ENCODE measurements at regions not wholly inside any gene's neighbourhood (a gene's known extent, or its start where the extent isn't known, plus 50 kb on each side); places are given as distances from the start of the nearest gene placed in this dataset.

DNA sequence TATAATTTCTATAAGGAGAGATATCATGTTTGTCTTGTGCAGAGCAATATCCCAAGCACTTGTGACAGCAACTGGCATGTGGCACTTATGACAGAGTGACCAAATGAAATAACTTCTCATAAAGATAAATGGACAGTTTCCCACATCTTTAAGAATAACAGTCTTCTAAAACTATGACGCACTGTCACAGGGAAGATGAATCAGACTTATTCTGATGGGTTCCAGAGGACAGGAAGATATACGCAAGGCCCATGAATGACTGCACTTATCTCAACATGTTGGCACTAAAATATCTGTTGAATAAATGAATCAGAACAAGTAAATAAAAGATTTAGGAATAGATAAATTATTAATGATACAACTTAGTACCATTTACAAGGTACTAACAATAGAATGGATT, 465.8 kb upstream of the SYT1 start:
- Histone ChIP-seq H3K36me3 (ENCODE audit: control insufficient read depth, insufficient read depth, low read length) (no peaks in the 10 kb centered on the region), H3K27ac (no peak overlapping the region), H3K27me3 (ENCODE audit: control insufficient read depth, insufficient read depth, low read length) (no peaks in the 10 kb centered on the region), H3K79me2 (no peaks in the 10 kb centered on the region), H3K4me1 (no peaks in the 10 kb centered on the region), H3K9me3 (ENCODE audit: control insufficient read depth, low read length) (no peaks in the 10 kb centered on the region), H3K4me3 (ENCODE audit: low read depth, low read length) (no peak overlapping the region), H3K4me2 (ENCODE audit: low read length) (no peak overlapping the region), H3K9ac (no peak overlapping the region), H2AFZ (no peak overlapping the region)
- TF ChIP-seq, protein P1, sequence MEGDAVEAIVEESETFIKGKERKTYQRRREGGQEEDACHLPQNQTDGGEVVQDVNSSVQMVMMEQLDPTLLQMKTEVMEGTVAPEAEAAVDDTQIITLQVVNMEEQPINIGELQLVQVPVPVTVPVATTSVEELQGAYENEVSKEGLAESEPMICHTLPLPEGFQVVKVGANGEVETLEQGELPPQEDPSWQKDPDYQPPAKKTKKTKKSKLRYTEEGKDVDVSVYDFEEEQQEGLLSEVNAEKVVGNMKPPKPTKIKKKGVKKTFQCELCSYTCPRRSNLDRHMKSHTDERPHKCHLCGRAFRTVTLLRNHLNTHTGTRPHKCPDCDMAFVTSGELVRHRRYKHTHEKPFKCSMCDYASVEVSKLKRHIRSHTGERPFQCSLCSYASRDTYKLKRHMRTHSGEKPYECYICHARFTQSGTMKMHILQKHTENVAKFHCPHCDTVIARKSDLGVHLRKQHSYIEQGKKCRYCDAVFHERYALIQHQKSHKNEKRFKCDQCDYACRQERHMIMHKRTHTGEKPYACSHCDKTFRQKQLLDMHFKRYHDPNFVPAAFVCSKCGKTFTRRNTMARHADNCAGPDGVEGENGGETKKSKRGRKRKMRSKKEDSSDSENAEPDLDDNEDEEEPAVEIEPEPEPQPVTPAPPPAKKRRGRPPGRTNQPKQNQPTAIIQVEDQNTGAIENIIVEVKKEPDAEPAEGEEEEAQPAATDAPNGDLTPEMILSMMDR (IDR thresholded peaks at IDR 0.05) = no peak

DNA sequence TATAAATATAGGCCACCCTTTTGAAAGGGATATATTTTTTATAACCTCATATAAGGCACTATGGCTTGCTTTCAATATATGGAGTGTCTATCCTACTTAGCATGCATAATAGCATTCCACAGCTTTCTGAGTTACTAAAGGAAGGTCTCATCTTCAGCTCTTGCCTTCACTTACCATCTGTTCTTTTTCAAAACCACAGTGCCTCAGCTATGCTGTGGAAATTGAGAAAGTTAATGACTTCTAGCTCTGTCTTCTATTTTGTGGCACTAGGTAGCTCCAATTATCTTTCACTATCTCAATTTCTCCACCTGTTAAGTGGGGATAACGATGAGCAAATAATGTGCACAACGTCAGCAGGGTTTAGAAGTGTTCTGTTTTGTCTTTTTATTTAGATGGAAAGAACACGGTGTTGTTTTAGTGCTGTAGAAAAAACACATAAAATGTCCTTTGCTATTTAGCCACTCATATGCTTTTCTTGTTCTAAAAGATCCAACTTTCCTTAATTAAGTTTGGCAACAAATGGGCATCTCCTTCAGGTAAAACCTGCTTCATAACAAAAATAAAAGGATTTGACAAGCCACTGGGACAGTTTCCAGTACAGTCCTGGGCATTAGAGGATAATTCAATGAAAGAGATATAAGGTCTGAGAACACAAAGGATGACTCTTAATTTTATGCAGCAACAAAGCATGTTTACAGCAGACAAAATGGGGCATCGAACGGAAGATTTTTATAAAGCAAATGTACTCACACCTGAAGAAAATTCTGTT, 462.0 kb upstream of the SYT1 start:
- H3K27ac ChIP-seq = no peak overlapping the region
- TF ChIP-seq, protein P1 (IDR thresholded peaks at IDR 0.05) = no peak
- H3K27me3 ChIP-seq (ENCODE audit: control insufficient read depth, insufficient read depth, low read length) = no peaks in the 10 kb centered on the region
- H2AFZ ChIP-seq = no peak overlapping the region
- H3K4me1 ChIP-seq = no peaks in the 10 kb centered on the region
- no peak overlapping the region for H3K9ac ChIP-seq
- H3K9me3 ChIP-seq (ENCODE audit: control insufficient read depth, low read length) = no peaks in the 10 kb centered on the region
- H3K79me2 ChIP-seq = no peaks in the 10 kb centered on the region
- no peak overlapping the region for H3K4me3 ChIP-seq (ENCODE audit: low read depth, low read length)
- no peak overlapping the region for H3K4me2 ChIP-seq (ENCODE audit: low read length)
- no peaks in the 10 kb centered on the region for H3K36me3 ChIP-seq (ENCODE audit: control insufficient read depth, insufficient read depth, low read length)

DNA sequence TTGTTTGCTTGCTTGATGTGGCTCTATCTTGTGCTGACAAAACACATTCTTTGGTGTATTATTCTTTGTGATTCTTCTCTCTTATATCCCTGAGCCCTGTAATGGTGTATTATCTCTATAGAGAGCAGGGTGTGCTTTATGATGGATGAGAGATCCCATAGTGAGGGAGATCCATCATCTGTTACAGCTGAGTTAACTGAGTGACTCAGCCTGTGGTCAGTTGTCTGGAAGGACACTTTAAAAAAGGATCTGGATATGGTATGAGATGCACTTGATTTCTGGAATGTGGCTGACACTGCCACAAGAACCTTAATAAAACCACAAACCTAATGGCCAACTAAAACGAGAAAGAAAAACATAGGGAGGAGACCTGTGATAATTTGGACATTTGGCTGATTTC, 461.4 kb upstream of the SYT1 start:
- Histone ChIP-seq H3K79me2 (no peaks in the 10 kb centered on the region), H3K4me3 (ENCODE audit: low read depth, low read length) (no peak overlapping the region), H3K4me2 (ENCODE audit: low read length) (no peak overlapping the region), H3K36me3 (ENCODE audit: control insufficient read depth, insufficient read depth, low read length) (no peaks in the 10 kb centered on the region), H3K27ac (no peak overlapping the region), H3K9ac (no peak overlapping the region), H2AFZ (no peak overlapping the region), H3K27me3 (ENCODE audit: control insufficient read depth, insufficient read depth, low read length) (no peaks in the 10 kb centered on the region), H3K4me1 (no peaks in the 10 kb centered on the region), H3K9me3 (ENCODE audit: control insufficient read depth, low read length) (no peaks in the 10 kb centered on the region)
- TF ChIP-seq, protein P1 (IDR thresholded peaks at IDR 0.05) = no peak

DNA sequence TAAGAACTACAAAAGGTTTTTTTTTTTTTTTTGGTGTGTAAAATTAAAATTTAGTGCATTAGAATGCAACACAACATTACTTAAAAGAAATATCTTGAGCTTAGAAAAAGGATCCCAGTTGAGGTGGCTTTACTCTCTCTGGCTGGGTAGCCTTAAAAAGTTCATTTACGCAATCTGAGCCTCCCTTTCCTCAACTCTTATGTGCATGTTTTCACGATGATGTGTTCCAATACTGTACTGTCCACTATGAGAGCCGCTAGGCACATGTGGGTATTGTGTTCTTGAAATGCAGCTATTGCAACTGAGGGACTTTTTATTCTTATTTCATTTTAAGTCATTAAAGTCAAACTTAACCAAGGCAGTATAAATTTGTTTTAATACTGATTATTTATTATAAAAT, 460.9 kb upstream of the SYT1 start:
- Histone ChIP-seq H2AFZ (no peak overlapping the region), H3K79me2 (no peaks in the 10 kb centered on the region)

More for the DNA sequence above, 460.9 kb upstream of the SYT1 start:
- Histone ChIP-seq H3K4me3 (ENCODE audit: low read depth, low read length) (no peak overlapping the region), H3K27me3 (ENCODE audit: control insufficient read depth, insufficient read depth, low read length) (no peaks in the 10 kb centered on the region), H3K4me2 (ENCODE audit: low read length) (no peak overlapping the region), H3K4me1 (no peaks in the 10 kb centered on the region), H3K27ac (no peak overlapping the region), H3K9ac (no peak overlapping the region), H3K9me3 (ENCODE audit: control insufficient read depth, low read length) (no peaks in the 10 kb centered on the region), H3K36me3 (ENCODE audit: control insufficient read depth, insufficient read depth, low read length) (no peaks in the 10 kb centered on the region)
- TF ChIP-seq, protein P1 (IDR thresholded peaks at IDR 0.05) = no peak

All from parathyroid adenoma (tissue), 2 donors.